Suppressor macrophage treated with lipopolysaccharide for 1 hour (primary cell): ENCODE measurements at regions not wholly inside any gene's neighbourhood (a gene's known extent, or its start where the extent isn't known, plus 50 kb on each side); places are given as distances from the start of the nearest gene placed in this dataset.
"Not testable (repeated sequence)": the region's sequence is repeated elsewhere in the genome, so short reads cannot be mapped to it uniquely, and the experiment has no call there.

Experiments used
- DNase-seq, 3 donors: peaks; one replicate each; pipeline ENCODE4 v3.0.0-alpha.2; 2020 to 2022

DNA sequence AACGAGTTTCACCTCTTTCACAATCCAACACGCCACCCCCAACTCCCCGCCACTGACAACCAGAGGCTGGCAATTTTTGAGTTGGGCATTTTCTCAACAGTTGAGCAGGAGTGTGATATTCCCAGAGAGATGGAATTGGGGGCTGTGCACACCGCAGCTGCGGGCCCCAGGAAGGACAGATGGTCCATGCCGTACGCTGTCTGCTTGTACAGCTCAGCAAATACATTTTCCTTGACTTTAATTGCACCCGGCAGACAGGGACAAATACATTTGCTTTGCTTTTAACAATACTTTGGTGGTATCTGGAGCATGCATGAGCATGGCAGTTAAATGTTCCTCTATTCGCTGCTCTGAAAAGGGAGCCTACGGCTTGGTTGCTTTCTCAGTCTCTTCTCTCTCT is 354.2 kb upstream of the DPP6 start:
- no peak for DNase-seq

- DNase-seq: no peak
Observed at GRCh38 chr7:153701678-153702077, 350.5 kb upstream of the DPP6 start.

DNA sequence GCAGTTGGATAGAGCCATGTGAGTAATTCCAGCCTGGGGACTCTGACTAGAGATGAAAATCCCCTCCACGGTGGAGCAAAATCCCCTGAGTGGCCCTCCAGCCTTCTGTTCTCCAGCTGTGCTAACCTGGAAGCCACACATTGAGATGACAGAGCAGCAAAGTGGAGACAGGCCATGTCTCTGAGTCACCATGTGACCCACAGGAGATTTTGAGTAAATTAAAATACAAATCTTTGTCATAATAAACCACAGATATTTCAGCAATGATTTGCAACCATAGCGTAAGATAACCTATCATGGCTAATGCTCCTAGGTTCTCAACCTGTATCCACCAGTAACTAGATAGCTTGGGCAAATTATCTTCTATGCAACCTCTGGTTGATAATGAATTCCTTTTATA is 328.3 kb upstream of the DPP6 start:
- not testable (repeated sequence) for DNase-seq

- not testable (repeated sequence) for DNase-seq
Observed at GRCh38 chr7:153731504-153731903, 320.7 kb upstream of the DPP6 start.

GRCh38 chr7:153743434-153743833 is 308.8 kb upstream of the DPP6 start:
- DNase-seq: not testable (repeated sequence)

DNA sequence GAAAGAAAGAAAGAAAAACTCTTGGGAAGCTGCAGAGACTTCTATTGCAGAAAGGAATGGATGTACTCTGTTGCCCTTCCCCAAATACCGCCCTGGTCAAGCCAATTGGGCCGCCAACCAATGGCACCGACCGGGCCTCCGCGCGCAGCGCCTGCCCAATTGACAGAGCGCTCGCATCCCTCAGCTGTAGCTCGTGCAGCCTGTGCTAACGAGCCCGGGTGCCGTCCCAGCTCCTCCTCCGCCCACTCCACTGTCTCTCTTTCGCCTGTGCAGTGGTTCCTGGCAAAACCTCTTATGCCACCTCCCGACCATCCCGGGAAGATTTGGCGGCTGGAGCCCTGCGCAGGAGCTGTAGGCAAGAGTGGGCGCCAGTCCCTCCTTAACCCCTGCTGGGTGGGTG is 304.2 kb upstream of the DPP6 start:
- not testable (repeated sequence) for DNase-seq

GRCh38 chr7:153748885-153749284 is 303.3 kb upstream of the DPP6 start:
- not testable (repeated sequence) for DNase-seq

- not testable (repeated sequence) for DNase-seq
Observed at GRCh38 chr7:153765869-153766268, 286.3 kb upstream of the DPP6 start.

DNA sequence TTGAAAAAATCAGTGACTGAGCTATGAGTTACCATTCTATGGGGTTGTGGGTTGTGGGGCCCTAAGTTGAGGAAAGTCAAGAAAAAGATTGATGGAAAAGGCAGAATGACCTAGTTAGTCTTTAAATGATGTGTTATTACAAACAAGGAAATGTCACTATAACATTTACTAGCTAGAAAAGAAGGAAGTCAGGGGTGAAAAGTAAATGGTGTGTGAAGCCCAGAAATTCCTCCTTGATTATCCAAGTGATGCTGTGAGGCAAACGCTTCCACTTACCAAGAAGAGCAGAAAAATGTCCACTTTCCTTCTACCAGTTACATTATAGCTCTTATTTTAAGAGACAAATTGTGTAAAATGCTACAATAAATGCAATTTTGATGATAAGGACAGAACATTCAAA is 285.3 kb upstream of the DPP6 start:
- DNase-seq: not testable (repeated sequence)

GRCh38 chr7:153772966-153773365 is 279.2 kb upstream of the DPP6 start:
- no peak for DNase-seq

GRCh38 chr7:153776940-153777339 is 275.3 kb upstream of the DPP6 start:
- DNase-seq: not testable (repeated sequence)

DNA sequence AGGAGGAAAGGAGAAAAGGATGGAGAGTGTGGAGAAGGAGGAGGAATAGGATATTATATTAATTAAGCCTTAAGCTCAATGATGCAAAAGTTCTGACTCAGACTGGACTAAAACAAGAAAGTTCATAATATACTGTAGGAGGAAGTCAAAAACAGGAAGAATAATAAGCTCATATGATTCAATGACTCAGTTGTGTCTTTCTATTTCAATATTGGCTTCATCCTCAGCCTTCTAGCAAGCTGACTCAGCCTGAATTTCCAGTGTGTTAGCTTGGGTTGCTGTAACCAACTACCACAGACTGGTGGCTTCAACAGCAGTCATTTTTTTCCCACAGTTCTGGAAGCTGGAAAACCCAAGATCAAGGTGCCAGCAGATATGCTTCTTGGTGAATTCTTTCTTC is 254.8 kb upstream of the DPP6 start:
- peak; percentile 6 to 41 (median 20) for DNase-seq

GRCh38 chr7:153808117-153808516 is 244.1 kb upstream of the DPP6 start:
- no peak for DNase-seq

DNA sequence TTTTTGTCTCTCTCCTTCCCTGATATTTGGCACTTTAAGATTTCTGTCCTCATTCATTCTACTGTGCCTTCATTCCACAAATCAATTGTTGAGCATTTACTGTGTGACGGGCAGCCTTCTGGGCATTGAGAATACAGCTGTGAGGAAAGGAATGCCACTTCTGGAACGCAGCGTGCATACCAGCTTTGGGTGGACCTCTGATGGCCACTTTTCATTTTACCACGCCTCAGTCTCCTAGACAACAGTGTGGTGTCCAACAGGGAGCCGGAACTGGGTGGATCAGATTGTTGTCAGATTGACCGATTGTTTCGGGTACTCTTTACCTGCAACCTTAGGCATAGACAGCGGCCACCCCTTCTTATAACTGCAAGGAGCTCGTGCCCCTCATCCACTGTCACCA is 222.7 kb upstream of the DPP6 start:
- no peak for DNase-seq

DNA sequence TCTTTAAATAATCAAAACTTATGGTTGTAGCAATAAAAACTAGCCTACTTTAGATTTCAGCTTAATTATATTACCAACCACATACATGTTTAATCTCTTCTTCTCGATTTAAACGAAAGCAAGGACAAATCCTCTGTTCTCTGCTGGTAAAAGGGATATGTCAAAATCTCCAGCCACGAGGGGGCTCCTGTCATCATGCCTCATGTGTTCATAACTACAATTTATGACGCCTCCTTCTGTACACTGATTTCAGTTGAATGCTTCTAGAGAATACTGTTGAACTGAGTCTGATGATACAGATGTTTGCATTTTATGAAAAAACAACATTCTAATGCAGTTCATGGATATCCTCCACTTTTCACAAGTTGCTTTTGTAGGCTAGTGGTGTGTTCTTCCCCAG is 220.0 kb upstream of the DPP6 start:
- DNase-seq: no peak

DNA sequence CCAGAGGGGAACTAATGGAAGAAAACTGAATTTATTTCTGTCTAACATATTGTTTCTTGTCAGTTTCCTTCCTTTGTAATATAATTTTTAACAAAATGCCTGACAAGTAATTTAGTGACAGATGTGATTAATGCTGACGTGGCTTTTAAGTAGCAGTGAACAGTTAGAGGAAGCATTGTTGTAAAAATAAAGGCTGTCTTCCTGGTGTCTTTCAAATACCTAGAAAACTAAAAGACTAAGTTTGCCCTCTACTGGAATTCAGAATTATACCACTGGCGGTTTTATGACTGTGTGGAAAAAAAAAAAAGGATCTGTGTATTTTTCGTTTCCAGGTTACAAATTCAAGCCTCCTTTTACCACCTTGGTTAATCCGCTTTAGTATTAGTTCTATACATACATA is 217.1 kb upstream of the DPP6 start:
- no peak for DNase-seq

- no peak for DNase-seq
Observed at GRCh38 chr7:153835712-153836265, 216.4 kb upstream of the DPP6 start.

DNA sequence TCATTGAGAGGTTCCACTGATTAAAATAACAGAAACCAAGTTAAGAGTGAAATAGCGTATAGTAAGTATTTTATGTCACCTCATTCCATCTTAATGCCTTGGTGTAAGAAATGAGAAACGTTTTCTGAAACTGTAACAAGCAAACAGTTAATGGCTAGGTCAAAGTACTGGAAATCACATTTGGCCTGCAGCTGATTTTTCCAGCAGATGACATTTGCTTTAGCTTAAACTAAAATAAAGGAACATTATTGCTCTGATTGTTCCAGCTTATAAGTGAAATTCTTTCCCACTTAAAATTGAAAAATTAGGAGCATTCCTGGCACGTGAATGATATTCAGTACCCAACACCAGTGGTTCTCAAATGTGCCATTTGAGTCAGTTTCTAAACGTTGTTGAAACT is 213.6 kb upstream of the DPP6 start:
- DNase-seq: no peak

DNA sequence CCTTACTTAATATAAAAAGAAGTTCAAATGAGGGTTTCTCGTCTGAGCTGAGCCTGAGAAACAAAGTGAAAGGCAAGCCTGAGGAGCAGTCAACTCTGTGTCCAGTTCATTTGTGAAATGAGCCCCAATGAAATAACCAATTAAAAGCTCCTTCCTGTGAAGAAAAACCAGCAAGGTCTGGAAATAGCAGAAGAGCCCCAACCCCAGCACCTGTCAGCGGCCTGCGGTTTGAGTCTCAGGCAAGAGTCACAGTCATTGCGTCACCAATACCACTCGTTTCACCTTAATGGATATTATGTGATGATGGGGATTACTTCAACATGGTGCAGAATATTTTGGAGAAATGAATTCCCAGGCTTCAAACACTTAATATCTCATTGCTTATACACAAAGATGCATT is 211.3 kb upstream of the DPP6 start:
- no peak for DNase-seq

DNA sequence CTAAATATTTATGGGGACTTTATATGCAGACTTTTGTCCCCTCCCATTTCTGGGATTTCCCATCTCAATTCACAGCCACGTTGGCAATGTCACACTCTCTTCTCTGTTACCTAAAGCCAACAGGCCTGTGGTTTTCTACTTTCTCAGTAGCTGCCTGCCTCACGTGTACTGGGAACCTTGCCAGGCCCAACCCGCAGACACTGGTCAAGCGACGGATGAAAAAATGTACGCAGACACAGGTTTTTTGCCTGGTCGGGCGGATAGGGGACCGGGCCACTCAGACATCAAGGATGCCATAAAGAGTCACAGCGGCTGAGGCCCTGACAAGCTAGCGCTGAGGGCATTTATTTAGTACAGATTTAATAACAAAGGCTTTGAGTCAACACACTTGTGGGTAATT is 204.4 kb upstream of the DPP6 start:
- no peak for DNase-seq

GRCh38 chr7:153852261-153852660 is 199.9 kb upstream of the DPP6 start:
- DNase-seq: no peak

DNA sequence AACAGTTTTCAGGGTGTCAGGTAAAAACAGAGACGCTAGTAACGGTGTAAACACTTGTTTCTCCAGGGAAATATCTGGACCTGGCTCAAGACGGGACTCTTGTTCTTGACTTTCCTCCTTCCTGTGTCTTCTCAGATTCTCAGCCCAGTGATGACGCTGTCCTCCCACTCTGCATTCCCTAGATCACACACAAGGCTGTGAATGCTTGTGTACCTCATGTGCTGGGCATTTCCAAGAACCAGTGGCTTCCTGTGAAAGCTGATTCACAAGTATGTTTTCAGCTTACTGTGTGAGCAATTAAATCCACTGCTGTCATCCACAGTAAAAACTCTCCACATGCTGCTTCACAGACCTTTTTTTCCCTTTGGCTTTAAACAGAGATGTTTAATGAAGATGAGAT is 193.8 kb upstream of the DPP6 start:
- no peak for DNase-seq

DNA sequence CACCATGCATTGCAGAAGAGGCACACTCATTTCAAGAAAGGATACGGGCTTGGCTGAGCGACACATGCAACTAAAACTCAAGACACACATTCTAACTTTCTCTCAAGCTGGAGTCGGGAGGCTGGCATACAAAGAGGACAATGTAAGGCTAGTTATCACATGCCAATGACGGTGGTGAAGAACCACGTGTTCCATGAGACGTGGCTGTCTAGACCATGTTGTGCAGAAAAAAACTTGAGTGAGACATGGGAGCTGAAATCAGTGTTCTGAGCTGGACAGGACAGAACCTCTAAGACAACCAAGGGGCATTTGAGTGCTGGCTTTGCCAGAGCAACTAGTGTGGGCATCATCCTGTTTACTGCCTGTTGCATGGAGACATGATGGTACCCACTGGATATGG is 193.0 kb upstream of the DPP6 start:
- DNase-seq: no peak

DNA sequence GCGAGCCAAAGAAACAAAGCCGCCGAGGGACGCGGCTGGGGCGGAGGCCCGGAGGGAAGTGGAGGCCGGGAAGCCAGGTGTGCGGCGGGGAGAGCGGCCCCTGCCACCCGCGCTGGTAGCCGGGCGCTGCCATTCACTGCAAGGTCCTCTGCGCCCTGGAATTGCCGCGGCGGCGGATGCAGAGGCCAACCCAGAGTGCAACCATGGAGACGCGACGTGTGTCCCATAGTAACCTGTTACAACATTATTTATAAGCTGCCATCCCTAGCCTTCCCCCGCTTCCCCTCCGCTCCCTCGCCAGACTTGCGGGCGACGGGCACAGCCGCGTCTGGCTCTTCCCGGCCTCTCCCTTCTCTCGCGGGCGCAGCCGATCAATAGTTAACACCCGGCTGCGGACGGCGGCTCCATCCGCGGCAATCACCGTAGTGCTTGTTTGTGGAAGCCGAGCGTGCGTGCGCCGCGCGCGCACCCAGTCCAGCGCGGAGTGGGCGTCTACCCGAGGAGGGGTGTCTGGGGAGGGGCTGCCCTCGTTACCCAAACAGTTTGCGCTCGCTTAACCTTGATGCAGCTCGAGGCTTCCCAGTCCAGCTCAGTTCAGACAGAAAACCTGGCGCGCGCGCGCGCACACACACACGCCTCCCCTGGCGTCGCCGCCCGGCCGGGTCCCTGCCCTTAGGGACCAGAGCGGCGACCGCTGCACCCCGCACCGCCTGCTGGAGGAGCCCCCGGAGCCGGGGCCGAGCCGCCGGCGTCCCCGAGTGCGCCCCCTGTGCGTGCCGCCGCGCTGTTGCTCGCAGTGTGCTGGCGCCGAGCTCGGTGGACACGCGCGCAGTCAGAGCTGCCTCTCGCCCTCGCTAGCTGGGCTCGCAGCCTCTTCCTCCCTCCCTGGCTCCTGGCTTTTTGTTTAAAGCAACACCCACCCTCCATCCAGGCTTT is 165.4 kb upstream of the DPP6 start:
- no peak for DNase-seq
